Skeletal muscle satellite cell (primary cell): ENCODE measurements at regions not wholly inside any gene's neighbourhood (a gene's known extent, or its start where the extent isn't known, plus 50 kb on each side); places are given as distances from the start of the nearest gene placed in this dataset.

Source experiments
- H3K27me3 ChIP-seq: 2 replicates; pipeline ENCODE4 v1.7.0; 2013; ENCODE audit warnings: low read length; ENCODE audit not compliant: control insufficient read depth, insufficient read depth
- H3K36me3 ChIP-seq: 2 replicates; pipeline ENCODE4 v1.7.0; 2013; ENCODE audit warnings: mild to moderate bottlenecking, control low read depth, low read length; ENCODE audit not compliant: insufficient read depth
- H3K4me1 ChIP-seq: 2 replicates; pipeline ENCODE4 v1.7.0; 2013; ENCODE audit warnings: low read length; ENCODE audit not compliant: control insufficient read depth, insufficient read depth
- H3K4me2 ChIP-seq: 2 replicates; pipeline ENCODE4 v1.7.0; 2013; ENCODE audit warnings: mild to moderate bottlenecking, low read length
- H3K4me3 ChIP-seq: 2 replicates; pipeline ENCODE4 v1.7.0; 2013; ENCODE audit warnings: low read length
- H3K9ac ChIP-seq: 2 replicates; pipeline ENCODE4 v1.7.0; 2013; ENCODE audit warnings: mild to moderate bottlenecking, low read depth, low read length, moderate library complexity
- H3K9me3 ChIP-seq: replicated peaks from 2 replicates; pipeline ENCODE4 v1.7.0; 2013; ENCODE audit warnings: mild to moderate bottlenecking, control low read depth, low read length

DNA sequence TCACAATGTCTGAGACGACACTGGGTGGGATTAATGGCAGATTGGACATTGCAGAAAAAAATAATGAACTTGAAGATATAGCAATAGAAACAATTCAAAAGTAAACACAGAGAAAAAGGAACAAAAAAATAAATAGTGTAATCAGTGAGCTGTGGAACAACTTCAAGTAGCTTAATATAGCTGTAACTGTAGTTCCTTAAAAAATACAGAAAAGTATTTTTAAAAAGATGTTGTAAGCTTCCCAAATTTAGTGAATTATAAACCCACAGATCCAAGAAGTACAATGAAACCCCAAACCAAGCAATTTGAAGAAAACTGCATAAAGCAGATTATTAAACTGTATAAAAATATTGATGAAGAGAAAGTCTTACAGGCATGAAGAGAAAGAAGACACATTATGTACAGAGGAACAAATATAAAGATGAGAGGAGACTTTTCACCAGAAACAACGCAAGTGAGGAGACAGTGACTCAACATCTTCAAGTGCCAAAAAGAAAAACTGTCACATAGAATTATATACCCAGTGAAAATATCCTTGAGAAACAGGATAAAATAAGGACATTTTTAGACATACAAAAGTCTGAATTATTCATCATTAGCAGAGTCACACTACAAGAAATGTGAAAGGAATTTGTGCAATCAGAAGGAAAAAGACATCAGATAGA lies 176.4 kb downstream of the NFKBIZ start:
- H3K4me2 ChIP-seq, result no peak overlapping the region
- no peaks in the 10 kb centered on the region for H3K36me3 ChIP-seq
- H3K9ac ChIP-seq, result no peak overlapping the region
- H3K4me3 ChIP-seq, result no peak overlapping the region
- H3K27me3 ChIP-seq, result no peaks in the 10 kb centered on the region
- peaks cover 5% of the 10 kb centered on the region for H3K4me1 ChIP-seq
- H3K9me3 ChIP-seq, result no peaks in the 10 kb centered on the region

GRCh38 chr3:102026656-102027055 lies 177.3 kb downstream of the NFKBIZ start:
- H3K9me3 ChIP-seq, result no peaks in the 10 kb centered on the region
- no peak overlapping the region for H3K4me3 ChIP-seq
- H3K36me3 ChIP-seq, result no peaks in the 10 kb centered on the region
- peaks cover 5% of the 10 kb centered on the region for H3K4me1 ChIP-seq
- H3K27me3 ChIP-seq, result no peaks in the 10 kb centered on the region
- H3K9ac ChIP-seq, result no peak overlapping the region
- no peak overlapping the region for H3K4me2 ChIP-seq

GRCh38 chr3:102030661-102031060 lies 181.3 kb downstream of the NFKBIZ start:
- Histone ChIP-seq H3K4me3 (no peak overlapping the region), H3K4me1 (peaks cover 5% of the 10 kb centered on the region), H3K36me3 (no peaks in the 10 kb centered on the region), H3K27me3 (no peaks in the 10 kb centered on the region), H3K9me3 (no peaks in the 10 kb centered on the region), H3K4me2 (no peak overlapping the region), H3K9ac (no peak overlapping the region)

DNA sequence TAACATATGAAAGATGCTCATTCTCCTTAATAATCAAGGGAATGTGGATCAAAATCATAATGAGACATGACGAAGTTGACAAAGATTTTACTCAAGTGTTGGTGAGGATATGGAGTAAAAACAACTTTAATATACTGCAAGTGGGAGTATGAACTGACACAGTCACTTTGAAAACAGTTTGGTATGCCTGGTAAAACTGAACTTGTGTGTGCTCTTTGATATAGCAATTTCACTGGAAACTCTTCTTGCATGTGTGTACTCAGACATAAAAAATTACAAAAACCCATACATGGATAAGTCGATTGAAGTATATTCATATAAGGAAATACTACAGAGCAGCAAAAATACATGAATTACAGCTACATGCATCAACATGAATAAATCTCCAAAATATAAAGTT lies 182.5 kb downstream of the NFKBIZ start:
- peaks cover 5% of the 10 kb centered on the region for H3K4me1 ChIP-seq
- no peaks in the 10 kb centered on the region for H3K36me3 ChIP-seq
- no peaks in the 10 kb centered on the region for H3K27me3 ChIP-seq
- no peak overlapping the region for H3K4me2 ChIP-seq
- H3K9ac ChIP-seq, result no peak overlapping the region
- no peak overlapping the region for H3K4me3 ChIP-seq
- no peaks in the 10 kb centered on the region for H3K9me3 ChIP-seq

- peaks cover 4% of the 10 kb centered on the region for H3K4me1 ChIP-seq
- no peaks in the 10 kb centered on the region for H3K27me3 ChIP-seq
- H3K36me3 ChIP-seq, result no peaks in the 10 kb centered on the region
- no peak overlapping the region for H3K4me2 ChIP-seq
- no peaks in the 10 kb centered on the region for H3K9me3 ChIP-seq
- H3K9ac ChIP-seq, result no peak overlapping the region
- H3K4me3 ChIP-seq, result no peak overlapping the region
Observed at GRCh38 chr3:102032491-102033383, 183.4 kb downstream of the NFKBIZ start.

DNA sequence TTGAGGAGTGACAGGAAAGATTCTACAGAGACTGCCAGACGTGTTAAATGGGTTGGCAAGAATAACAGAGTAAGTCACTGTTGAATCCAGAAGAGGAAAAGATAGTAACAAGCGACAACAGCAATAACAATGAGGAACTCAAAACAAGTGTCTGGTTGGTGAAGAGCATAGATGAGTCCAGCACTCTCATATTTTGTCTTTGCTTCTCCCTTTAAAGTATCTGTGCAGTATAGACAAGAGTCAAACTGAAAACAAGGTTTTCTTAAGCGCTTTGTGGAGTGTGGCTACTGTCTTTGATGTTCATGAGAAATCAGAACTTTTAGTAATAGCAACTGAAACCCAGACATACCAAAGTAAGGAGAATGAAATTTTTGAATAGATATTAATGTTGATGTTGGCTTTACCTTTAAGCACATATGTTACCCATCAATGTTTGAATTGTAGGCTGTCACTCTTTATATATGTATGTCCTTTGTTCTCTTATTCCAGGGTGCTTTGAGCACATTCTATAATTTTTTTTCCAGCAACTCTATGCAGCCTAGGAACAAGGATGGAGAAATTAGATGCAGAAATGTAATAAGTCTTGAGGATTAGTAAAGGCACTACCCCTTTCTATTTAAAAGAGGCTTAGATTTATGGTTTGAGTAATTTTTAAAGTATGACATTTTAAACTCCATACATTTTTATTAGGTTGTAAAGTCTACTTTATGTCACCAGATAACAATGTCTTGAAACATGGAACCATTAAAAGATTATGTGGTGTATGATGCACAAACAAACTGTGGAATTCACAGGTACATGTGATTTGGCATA lies 185.5 kb downstream of the NFKBIZ start:
- Histone ChIP-seq H3K9me3 (no peaks in the 10 kb centered on the region), H3K4me1 (no peaks in the 10 kb centered on the region), H3K36me3 (no peaks in the 10 kb centered on the region), H3K27me3 (no peaks in the 10 kb centered on the region), H3K9ac (no peak overlapping the region), H3K4me2 (no peak overlapping the region), H3K4me3 (no peak overlapping the region)

GRCh38 chr3:102036017-102036416 lies 186.7 kb downstream of the NFKBIZ start:
- Histone ChIP-seq H3K4me3 (no peak overlapping the region), H3K9me3 (no peaks in the 10 kb centered on the region), H3K36me3 (no peaks in the 10 kb centered on the region), H3K4me1 (no peaks in the 10 kb centered on the region), H3K9ac (no peak overlapping the region), H3K4me2 (no peak overlapping the region), H3K27me3 (no peaks in the 10 kb centered on the region)

GRCh38 chr3:102036472-102036871 lies 187.2 kb downstream of the NFKBIZ start:
- H3K4me2 ChIP-seq, result no peak overlapping the region
- H3K4me3 ChIP-seq, result no peak overlapping the region
- H3K27me3 ChIP-seq, result no peaks in the 10 kb centered on the region
- no peak overlapping the region for H3K9ac ChIP-seq
- H3K36me3 ChIP-seq, result no peaks in the 10 kb centered on the region
- no peaks in the 10 kb centered on the region for H3K9me3 ChIP-seq
- no peaks in the 10 kb centered on the region for H3K4me1 ChIP-seq

DNA sequence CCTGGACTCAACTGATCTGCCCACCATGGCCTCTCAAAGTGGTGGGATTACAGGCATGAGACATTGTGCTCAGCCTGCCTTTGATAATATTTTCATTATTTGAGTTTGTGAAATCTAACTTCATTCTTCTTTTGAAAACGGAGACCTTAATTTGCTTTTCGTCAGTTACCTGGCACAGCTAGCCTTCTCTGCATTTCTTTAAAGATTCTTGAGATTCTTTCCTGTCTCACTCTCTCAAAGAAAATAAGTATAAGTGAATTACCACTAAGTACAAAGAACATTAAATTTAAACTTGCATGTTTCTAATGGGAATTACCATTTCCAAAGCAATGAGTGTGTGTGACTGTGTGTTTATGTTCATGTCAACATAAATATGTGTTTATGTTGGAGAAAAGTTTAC lies 187.9 kb downstream of the NFKBIZ start:
- H3K27me3 ChIP-seq, result no peaks in the 10 kb centered on the region
- no peak overlapping the region for H3K9ac ChIP-seq
- no peaks in the 10 kb centered on the region for H3K4me1 ChIP-seq
- no peaks in the 10 kb centered on the region for H3K36me3 ChIP-seq
- no peaks in the 10 kb centered on the region for H3K9me3 ChIP-seq
- no peak overlapping the region for H3K4me2 ChIP-seq
- no peak overlapping the region for H3K4me3 ChIP-seq

GRCh38 chr3:102037791-102038190 lies 188.5 kb downstream of the NFKBIZ start:
- Histone ChIP-seq H3K36me3 (no peaks in the 10 kb centered on the region), H3K4me1 (no peaks in the 10 kb centered on the region), H3K4me3 (no peak overlapping the region), H3K9ac (no peak overlapping the region), H3K27me3 (no peaks in the 10 kb centered on the region), H3K9me3 (no peaks in the 10 kb centered on the region), H3K4me2 (no peak overlapping the region)

DNA sequence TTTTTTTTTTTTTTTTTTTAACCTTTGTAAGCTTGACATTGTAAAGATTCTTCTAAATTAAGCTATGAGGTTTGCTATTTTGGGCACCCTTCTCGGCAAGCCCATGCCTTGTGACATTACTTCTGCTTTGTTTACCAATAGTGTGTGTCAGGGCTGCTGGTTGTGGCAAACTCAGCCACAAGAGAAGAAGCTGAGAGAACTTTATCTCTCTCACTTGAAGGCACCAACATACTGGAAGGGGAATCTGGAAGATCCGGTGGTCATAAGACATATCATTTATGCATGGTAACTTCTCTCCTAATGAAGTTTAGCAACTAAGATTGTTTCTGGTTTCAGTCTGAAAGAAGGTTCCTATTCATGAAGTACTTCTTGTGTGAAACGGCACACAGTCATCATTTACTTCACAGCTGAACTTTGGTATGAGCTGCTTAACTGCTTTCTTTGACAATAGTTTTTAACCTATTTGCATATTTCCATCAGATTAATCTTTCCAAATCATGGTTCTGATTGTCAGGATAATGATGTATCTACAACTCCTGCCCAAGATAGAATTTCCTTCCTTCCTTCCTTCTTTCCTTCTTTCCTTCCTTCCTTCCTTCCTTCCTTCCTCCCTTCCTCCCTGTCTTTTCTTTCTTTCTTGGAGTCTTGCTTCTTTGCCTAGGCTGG lies 189.3 kb downstream of the NFKBIZ start:
- Histone ChIP-seq H3K4me3 (no peak overlapping the region), H3K9ac (no peak overlapping the region), H3K9me3 (no peaks in the 10 kb centered on the region), H3K4me2 (no peak overlapping the region), H3K27me3 (no peaks in the 10 kb centered on the region), H3K36me3 (no peaks in the 10 kb centered on the region), H3K4me1 (no peaks in the 10 kb centered on the region)
